SK-N-MC (cell line): ENCODE measurements at regions not wholly inside any gene's neighbourhood (a gene's known extent, or its start where the extent isn't known, plus 50 kb on each side); places are given as distances from the start of the nearest gene placed in this dataset.

ENCODE experiments used
- EZH2 ChIP-seq: fragments of 200-600 bp; sonication (generic); IDR thresholded peaks from one replicate; pipeline ENCODE4 v1.6.1; 2017; ENCODE audit warnings: antibody characterized with exemption
- FOXP2 ChIP-seq: optimal IDR thresholded peaks from 2 replicates; pipeline ENCODE3; 2011; ENCODE audit warnings: mild to moderate bottlenecking, moderate library complexity; ENCODE audit not compliant: insufficient read depth; ENCODE audit errors: extremely low read length, control extremely low read depth
- POLR2AphosphoS5 ChIP-seq: IDR thresholded peaks from 2 replicates; pipeline ENCODE4 v1.6.1; 2012; ENCODE audit warnings: mild to moderate bottlenecking, low read depth, low read length, borderline replicate concordance

- TF ChIP-seq EZH2: no peak
- TF ChIP-seq POLR2AphosphoS5: no peak
- no peak for TF ChIP-seq FOXP2
Observed at GRCh38 chr17:68169840-68170239, 78.0 kb upstream of the AMZ2 start.
